ENCODE measurements at regions not wholly inside any gene's neighbourhood (a gene's known extent, or its start where the extent isn't known, plus 50 kb on each side); places are given as distances from the start of the nearest gene placed in this dataset.

- TF ChIP-seq, protein P1, sequence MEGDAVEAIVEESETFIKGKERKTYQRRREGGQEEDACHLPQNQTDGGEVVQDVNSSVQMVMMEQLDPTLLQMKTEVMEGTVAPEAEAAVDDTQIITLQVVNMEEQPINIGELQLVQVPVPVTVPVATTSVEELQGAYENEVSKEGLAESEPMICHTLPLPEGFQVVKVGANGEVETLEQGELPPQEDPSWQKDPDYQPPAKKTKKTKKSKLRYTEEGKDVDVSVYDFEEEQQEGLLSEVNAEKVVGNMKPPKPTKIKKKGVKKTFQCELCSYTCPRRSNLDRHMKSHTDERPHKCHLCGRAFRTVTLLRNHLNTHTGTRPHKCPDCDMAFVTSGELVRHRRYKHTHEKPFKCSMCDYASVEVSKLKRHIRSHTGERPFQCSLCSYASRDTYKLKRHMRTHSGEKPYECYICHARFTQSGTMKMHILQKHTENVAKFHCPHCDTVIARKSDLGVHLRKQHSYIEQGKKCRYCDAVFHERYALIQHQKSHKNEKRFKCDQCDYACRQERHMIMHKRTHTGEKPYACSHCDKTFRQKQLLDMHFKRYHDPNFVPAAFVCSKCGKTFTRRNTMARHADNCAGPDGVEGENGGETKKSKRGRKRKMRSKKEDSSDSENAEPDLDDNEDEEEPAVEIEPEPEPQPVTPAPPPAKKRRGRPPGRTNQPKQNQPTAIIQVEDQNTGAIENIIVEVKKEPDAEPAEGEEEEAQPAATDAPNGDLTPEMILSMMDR (IDR thresholded peaks at IDR 0.05): no peak
- TF ChIP-seq POLR2A (IDR thresholded peaks at IDR 0.05): no peak
These were observed 853.9 kb downstream of the KCNT2 start for GRCh38 chr1:195754303-195754702.
